SK-N-SH (cell line): ENCODE measurements at regions not wholly inside any gene's neighbourhood (a gene's known extent, or its start where the extent isn't known, plus 50 kb on each side); places are given as distances from the start of the nearest gene placed in this dataset.

ENCODE experiments used
- EZH2phosphoT487 ChIP-seq: fragments of 200-600 bp; sonication (generic); IDR thresholded peaks from 2 replicates; pipeline ENCODE4 v1.6.1; 2017; ENCODE audit warnings: low read depth, mixed run types, mild to moderate bottlenecking, antibody characterized with exemption, moderate library complexity, borderline replicate concordance
- JUND ChIP-seq: IDR thresholded peaks from 2 replicates; pipeline ENCODE4 v1.4.0; 2012
- POLR2AphosphoS5 ChIP-seq: IDR thresholded peaks from 2 replicates; pipeline ENCODE4 v1.6.1; 2012; ENCODE audit warnings: low read depth, low read length
- RCOR1 ChIP-seq: fragments of 150-350 bp; IDR thresholded peaks from 2 replicates; pipeline ENCODE4 v1.6.1; 2017; ENCODE audit warnings: antibody characterized with exemption, low read length
- REST ChIP-seq: IDR thresholded peaks from 2 replicates; pipeline ENCODE4 v1.6.1; 2012; ENCODE audit warnings: mild to moderate bottlenecking, low read depth, low read length, moderate library complexity
- SIN3A ChIP-seq: IDR thresholded peaks from 2 replicates; pipeline ENCODE4 v1.6.1; 2012; ENCODE audit warnings: low read depth, mild to moderate bottlenecking, low read length, moderate library complexity, borderline replicate concordance
- TAF1 ChIP-seq: IDR thresholded peaks from 2 replicates; pipeline ENCODE4 v1.6.1; 2012; ENCODE audit warnings: low read depth, mild to moderate bottlenecking, low read length, moderate library complexity, borderline replicate concordance
- TF ChIP-seq, protein P1 (sequence below): fragments of 200-600 bp; sonication (generic); IDR thresholded peaks from 2 replicates; pipeline ENCODE4 v1.6.1; 2017; ENCODE audit warnings: antibody characterized with exemption, mild to moderate bottlenecking, moderate library complexity
- TF ChIP-seq, protein P2 (sequence below): fragments of 150-350 bp; IDR thresholded peaks from 2 replicates; pipeline ENCODE4 v1.6.1; 2017; ENCODE audit warnings: antibody characterized with exemption, low read length, low read depth, borderline replicate concordance
- TF ChIP-seq, protein P3 (sequence below): IDR thresholded peaks from 2 replicates; pipeline ENCODE4 v1.4.0; 2012; ENCODE audit warnings: low read depth

GRCh38 chr7:45416846-45417245 lies 157.3 kb upstream of the ADCY1 start:
- TF ChIP-seq EZH2phosphoT487: no peak
- TF ChIP-seq, protein P1, sequence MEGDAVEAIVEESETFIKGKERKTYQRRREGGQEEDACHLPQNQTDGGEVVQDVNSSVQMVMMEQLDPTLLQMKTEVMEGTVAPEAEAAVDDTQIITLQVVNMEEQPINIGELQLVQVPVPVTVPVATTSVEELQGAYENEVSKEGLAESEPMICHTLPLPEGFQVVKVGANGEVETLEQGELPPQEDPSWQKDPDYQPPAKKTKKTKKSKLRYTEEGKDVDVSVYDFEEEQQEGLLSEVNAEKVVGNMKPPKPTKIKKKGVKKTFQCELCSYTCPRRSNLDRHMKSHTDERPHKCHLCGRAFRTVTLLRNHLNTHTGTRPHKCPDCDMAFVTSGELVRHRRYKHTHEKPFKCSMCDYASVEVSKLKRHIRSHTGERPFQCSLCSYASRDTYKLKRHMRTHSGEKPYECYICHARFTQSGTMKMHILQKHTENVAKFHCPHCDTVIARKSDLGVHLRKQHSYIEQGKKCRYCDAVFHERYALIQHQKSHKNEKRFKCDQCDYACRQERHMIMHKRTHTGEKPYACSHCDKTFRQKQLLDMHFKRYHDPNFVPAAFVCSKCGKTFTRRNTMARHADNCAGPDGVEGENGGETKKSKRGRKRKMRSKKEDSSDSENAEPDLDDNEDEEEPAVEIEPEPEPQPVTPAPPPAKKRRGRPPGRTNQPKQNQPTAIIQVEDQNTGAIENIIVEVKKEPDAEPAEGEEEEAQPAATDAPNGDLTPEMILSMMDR: no peak
- no peak for TF ChIP-seq SIN3A
- TF ChIP-seq JUND: no peak
- TF ChIP-seq TAF1: no peak
- TF ChIP-seq, protein P2, sequence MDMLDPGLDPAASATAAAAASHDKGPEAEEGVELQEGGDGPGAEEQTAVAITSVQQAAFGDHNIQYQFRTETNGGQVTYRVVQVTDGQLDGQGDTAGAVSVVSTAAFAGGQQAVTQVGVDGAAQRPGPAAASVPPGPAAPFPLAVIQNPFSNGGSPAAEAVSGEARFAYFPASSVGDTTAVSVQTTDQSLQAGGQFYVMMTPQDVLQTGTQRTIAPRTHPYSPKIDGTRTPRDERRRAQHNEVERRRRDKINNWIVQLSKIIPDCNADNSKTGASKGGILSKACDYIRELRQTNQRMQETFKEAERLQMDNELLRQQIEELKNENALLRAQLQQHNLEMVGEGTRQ: no peak
- TF ChIP-seq, protein P3, sequence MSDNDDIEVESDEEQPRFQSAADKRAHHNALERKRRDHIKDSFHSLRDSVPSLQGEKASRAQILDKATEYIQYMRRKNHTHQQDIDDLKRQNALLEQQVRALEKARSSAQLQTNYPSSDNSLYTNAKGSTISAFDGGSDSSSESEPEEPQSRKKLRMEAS: no peak
- TF ChIP-seq REST: no peak
- TF ChIP-seq POLR2AphosphoS5: no peak
- no peak for TF ChIP-seq RCOR1
